ENCODE measurements at regions not wholly inside any gene's neighbourhood (a gene's known extent, or its start where the extent isn't known, plus 50 kb on each side); places are given as distances from the start of the nearest gene placed in this dataset.

DNA sequence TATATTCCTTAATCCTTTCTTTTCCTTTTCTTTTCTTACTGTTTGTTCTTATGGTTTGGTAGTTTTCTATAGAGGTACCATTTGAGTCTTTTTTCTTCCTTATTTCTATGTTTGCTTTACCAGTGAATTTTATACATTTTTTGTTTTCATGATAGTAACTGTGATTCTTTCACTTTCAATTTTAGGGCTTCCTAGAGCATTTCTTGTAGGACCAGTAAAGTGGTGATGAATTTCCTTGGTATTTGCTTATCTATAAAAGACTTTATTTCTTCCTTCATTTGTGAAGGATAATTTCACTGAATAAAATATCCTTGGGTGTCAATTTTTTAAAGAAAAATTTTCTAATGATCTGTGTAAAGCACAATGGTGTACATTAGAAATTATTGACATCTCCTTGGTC is 637.4 kb downstream of the CD109 start:
- TF ChIP-seq, protein P1, sequence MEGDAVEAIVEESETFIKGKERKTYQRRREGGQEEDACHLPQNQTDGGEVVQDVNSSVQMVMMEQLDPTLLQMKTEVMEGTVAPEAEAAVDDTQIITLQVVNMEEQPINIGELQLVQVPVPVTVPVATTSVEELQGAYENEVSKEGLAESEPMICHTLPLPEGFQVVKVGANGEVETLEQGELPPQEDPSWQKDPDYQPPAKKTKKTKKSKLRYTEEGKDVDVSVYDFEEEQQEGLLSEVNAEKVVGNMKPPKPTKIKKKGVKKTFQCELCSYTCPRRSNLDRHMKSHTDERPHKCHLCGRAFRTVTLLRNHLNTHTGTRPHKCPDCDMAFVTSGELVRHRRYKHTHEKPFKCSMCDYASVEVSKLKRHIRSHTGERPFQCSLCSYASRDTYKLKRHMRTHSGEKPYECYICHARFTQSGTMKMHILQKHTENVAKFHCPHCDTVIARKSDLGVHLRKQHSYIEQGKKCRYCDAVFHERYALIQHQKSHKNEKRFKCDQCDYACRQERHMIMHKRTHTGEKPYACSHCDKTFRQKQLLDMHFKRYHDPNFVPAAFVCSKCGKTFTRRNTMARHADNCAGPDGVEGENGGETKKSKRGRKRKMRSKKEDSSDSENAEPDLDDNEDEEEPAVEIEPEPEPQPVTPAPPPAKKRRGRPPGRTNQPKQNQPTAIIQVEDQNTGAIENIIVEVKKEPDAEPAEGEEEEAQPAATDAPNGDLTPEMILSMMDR (IDR thresholded peaks at IDR 0.05), result no peak
- no peak for TF ChIP-seq POLR2AphosphoS5 (IDR thresholded peaks at IDR 0.05; ENCODE audit: insufficient read depth in 1 of 2, low read depth in 1 of 2)
- TF ChIP-seq POLR2A (IDR thresholded peaks at IDR 0.05), result no peak

All from vagina (tissue), 2 donors.